ENCODE measurements at regions not wholly inside any gene's neighbourhood (a gene's known extent, or its start where the extent isn't known, plus 50 kb on each side); places are given as distances from the start of the nearest gene placed in this dataset.
A peak's percentile ranks its signal among the peaks of the same experiment; 100 is the strongest.

GRCh38 chr10:3467052-3467951, 294.7 kb upstream of the PITRM1 start:
- peak overlapping the region; percentile 81 for H2AK5ac ChIP-seq (ENCODE audit: low read depth, low read length)
- peak overlapping the region; percentile 68; the same call in 2 of the 3 replicates for H2BK15ac ChIP-seq (ENCODE audit: low read depth, low read length)
- peak overlapping the region; percentile 92 for H4K91ac ChIP-seq (ENCODE audit: insufficient read depth, low read depth, low read length)
- BruUV-seq (replicated peaks), result TSS peak; percentile 96
- H3K9me3 ChIP-seq (ENCODE audit: control insufficient read depth, insufficient read depth, low read length), result no peaks in the 10 kb centered on the region
- ChIA-PET POLR2A (ENCODE audit: unreplicated experiment) (no interaction called here), CTCF (no interaction called here)
- peak overlapping the region; percentile 59 for H3K14ac ChIP-seq (replicated peaks; ENCODE audit: low read depth, low read length)
- intact Hi-C loops (cut with micrococcal nuclease), result loop anchor here (5.0 to 10.0 kb wide), 3 partner anchors 385 to 1187 kb away; no protein-coding TSS in a partner anchor
- H4K5ac ChIP-seq (ENCODE audit: low read depth, low read length), result peak overlapping the region; percentile 66
- H2BK5ac ChIP-seq (ENCODE audit: low read depth, low read length, poor library complexity, severe bottlenecking), result peak overlapping the region; percentile 96
- H2BK20ac ChIP-seq (ENCODE audit: low read depth, low read length), result peak overlapping the region; percentile 96
- WGBS, 2 experiments (ENCODE audit: extremely low coverage in 2 of 2, insufficient read length in 1 of 2), result 57% methylated on average over 5 of the region's 23 CpGs; no CpG with 5 or more reads in 1 of the 2 experiments
- peaks cover 22% of the 10 kb centered on the region for H3K4me1 ChIP-seq (ENCODE audit: control insufficient read depth, insufficient read depth, low read length)
- H3K36me3 ChIP-seq (ENCODE audit: control insufficient read depth, insufficient read depth, low read length), result no peaks in the 10 kb centered on the region
- H3K18ac ChIP-seq (ENCODE audit: low read depth, low read length), result peak overlapping the region; percentile 76
- H3K56ac ChIP-seq (ENCODE audit: extremely low read depth, insufficient read depth, low read length), result peak overlapping the region; percentile 38
- peak overlapping the region; percentile 13 for H3K4me2 ChIP-seq (ENCODE audit: low read depth, low read length)
- H3K9me1 ChIP-seq (ENCODE audit: insufficient read depth, low read length), result peaks cover 20% of the 10 kb centered on the region
- peak; percentile 93 for DNase-seq
- peaks cover 0 to 11% of the 10 kb centered on the region in 2 experiments; a peak in 2 of 4 replicates for H3K79me1 ChIP-seq (ENCODE audit: low read depth in 1 of 2, low read length in 2 of 2)
- peak overlapping the region; percentile 91 for H3K23ac ChIP-seq (ENCODE audit: low read depth, low read length)
- peak; percentile 58 for ATAC-seq (ENCODE audit: low read depth)
- H3K4me3 ChIP-seq (ENCODE audit: insufficient read depth, low read depth, low read length), result no peak overlapping the region
- TF ChIP-seq BHLHE40 (IDR thresholded peaks at IDR 0.05; ENCODE audit: low read depth, low read length), result peak; percentile 84
- TF ChIP-seq CHD1 (IDR thresholded peaks at IDR 0.05; ENCODE audit: low read depth, low read length), result no peak
- no peak for TF ChIP-seq RAD21 (IDR thresholded peaks at IDR 0.05; ENCODE audit: low read length)
- TF ChIP-seq FOS (IDR thresholded peaks at IDR 0.05; ENCODE audit: low read depth, low read length), result peak; percentile 72
- TF ChIP-seq POLR2A (IDR thresholded peaks at IDR 0.05; ENCODE audit: low read depth, low read length), result no peak
- TF ChIP-seq CTCF (conservative IDR thresholded peaks at IDR 0.05; ENCODE audit: low read depth, low read length), result 0 out of 2 replicates have a peak, but pooled peaks have one; percentile 15
- 0 out of 2 replicates have a peak, but pooled peaks have one; percentile 7 for TF ChIP-seq MAFK (IDR thresholded peaks at IDR 0.05; ENCODE audit: low read depth, low read length)
- TF ChIP-seq CEBPB (IDR thresholded peaks at IDR 0.05; ENCODE audit: low read depth, low read length), result no peak
- in situ Hi-C loops (cut with MboI; ENCODE audit: low sequenced_read_pairs), result loop anchor here (10.0 kb wide), 2 partner anchors 157 to 307 kb away; no protein-coding TSS in a partner anchor
- H3K4ac ChIP-seq (ENCODE audit: low read depth, low read length), result peak overlapping the region; percentile 89
- dilution Hi-C loops (cut with HindIII; ENCODE audit: low sequenced_read_pairs, unreplicated experiment), result no loop called here
- H3K9ac ChIP-seq (ENCODE audit: low read depth, low read length), result peak overlapping the region; percentile 3; the same call in 1 of the 2 replicates
- H4K8ac ChIP-seq (ENCODE audit: low read depth in 2 of 2, low read length in 2 of 2), result peak overlapping the region; percentile 60 to 90
- H2AFZ ChIP-seq (replicated peaks; ENCODE audit: low read length, poor library complexity), result peak overlapping the region; percentile 77
- H2AK9ac ChIP-seq (replicated peaks; ENCODE audit: low read depth, low read length, poor library complexity), result peak overlapping the region; percentile 68
- peaks cover 3% of the 10 kb centered on the region for H4K20me1 ChIP-seq (ENCODE audit: insufficient read depth, low read length)
- H3K27me3 ChIP-seq (ENCODE audit: control insufficient read depth, insufficient read depth, low read length), result no peaks in the 10 kb centered on the region
- H3K27ac ChIP-seq (ENCODE audit: insufficient read depth, low read length), result peak overlapping the region; percentile 89
- H2BK120ac ChIP-seq (ENCODE audit: low read depth, low read length), result peak overlapping the region; percentile 84
